ENCODE measurements at regions not wholly inside any gene's neighbourhood (a gene's known extent, or its start where the extent isn't known, plus 50 kb on each side); places are given as distances from the start of the nearest gene placed in this dataset.
A peak's percentile ranks its signal among the peaks of the same experiment; 100 is the strongest.

- no peak overlapping the region for H3K27ac ChIP-seq
- DNase-seq (ENCODE audit: low read depth, low spot score), result no peak
Observed at GRCh38 chr5:72020161-72020983, 86.9 kb upstream of the MAP1B start.

- no peak for DNase-seq (ENCODE audit: low read depth, low spot score)
- H3K27ac ChIP-seq, result no peak overlapping the region
Observed at GRCh38 chr5:72021651-72022357, 85.5 kb upstream of the MAP1B start.

GRCh38 chr5:72028382-72028781, 78.9 kb upstream of the MAP1B start:
- no peak overlapping the region for H3K27ac ChIP-seq
- no peak for DNase-seq (ENCODE audit: low read depth, low spot score)

- H3K27ac ChIP-seq, result no peak overlapping the region
- DNase-seq (ENCODE audit: low read depth, low spot score), result no peak
Observed at GRCh38 chr5:72030237-72030636, 77.0 kb upstream of the MAP1B start.

- DNase-seq (ENCODE audit: low read depth, low spot score), result no peak
- H3K27ac ChIP-seq, result no peak overlapping the region
Observed at GRCh38 chr5:72032788-72033187, 74.5 kb upstream of the MAP1B start.

GRCh38 chr5:72034770-72035169, 72.5 kb upstream of the MAP1B start:
- H3K27ac ChIP-seq, result no peak overlapping the region
- DNase-seq (ENCODE audit: low read depth, low spot score), result no peak

- H3K27ac ChIP-seq, result no peak overlapping the region
- no peak for DNase-seq (ENCODE audit: low read depth, low spot score)
Observed at GRCh38 chr5:72035831-72036230, 71.4 kb upstream of the MAP1B start.

GRCh38 chr5:72036951-72037350, 70.3 kb upstream of the MAP1B start:
- H3K27ac ChIP-seq, result no peak overlapping the region
- peak; percentile 33 for DNase-seq (ENCODE audit: low read depth, low spot score)

- DNase-seq (ENCODE audit: low read depth, low spot score), result no peak
- H3K27ac ChIP-seq, result no peak overlapping the region
Observed at GRCh38 chr5:72040513-72040912, 66.8 kb upstream of the MAP1B start.

- DNase-seq (ENCODE audit: low read depth, low spot score), result no peak
- H3K27ac ChIP-seq, result no peak overlapping the region
Observed at GRCh38 chr5:72041654-72042053, 65.6 kb upstream of the MAP1B start.

GRCh38 chr5:72042097-72042496, 65.2 kb upstream of the MAP1B start:
- no peak overlapping the region for H3K27ac ChIP-seq
- DNase-seq (ENCODE audit: low read depth, low spot score), result no peak

- no peak overlapping the region for H3K27ac ChIP-seq
Observed at GRCh38 chr5:72045692-72046091, 61.6 kb upstream of the MAP1B start.

GRCh38 chr5:72046106-72046505, 61.2 kb upstream of the MAP1B start:
- no peak overlapping the region for H3K27ac ChIP-seq

More at GRCh38 chr5:72045692-72046091, 61.6 kb upstream of the MAP1B start:
- no peak for DNase-seq (ENCODE audit: low read depth, low spot score)

GRCh38 chr5:72055636-72056035, 51.6 kb upstream of the MAP1B start:
- H3K27ac ChIP-seq, result no peak overlapping the region
- no peak for DNase-seq (ENCODE audit: low read depth, low spot score)

More at GRCh38 chr5:72046106-72046505, 61.2 kb upstream of the MAP1B start:
- DNase-seq (ENCODE audit: low read depth, low spot score), result no peak
